Heart right ventricle (tissue), 16 donors: ENCODE measurements at regions not wholly inside any gene's neighbourhood (a gene's known extent, or its start where the extent isn't known, plus 50 kb on each side); places are given as distances from the start of the nearest gene placed in this dataset.

Experiments used
- ATAC-seq, 8 donors: fragments of 200-7000 bp; cut with Tn5 transposase; one replicate each; pipeline ENCODE4 v1.9.1; 2020; ENCODE audit warnings: mild to moderate bottlenecking in 8 of 8, moderate library complexity in 8 of 8, moderate number of reproducible peaks in 1 of 8
- DNase-seq, 2 donors: peaks; one replicate each; pipeline ENCODE4 v3.0.0-alpha.2; 2020
- H3K27ac ChIP-seq, 10 donors: fragments of 200-600 bp; sonication (generic) in 2 of 10; one replicate each; pipeline versions ENCODE4 v1.5.0 to v1.8.0; 2020 to 2022; ENCODE audit warnings: mild to moderate bottlenecking in 3 of 10
- H3K27me3 ChIP-seq, 7 donors: fragments of 200-600 bp; one replicate each; pipeline ENCODE4 v1.8.0; 2021 to 2022; ENCODE audit warnings: mild to moderate bottlenecking in 2 of 7
- H3K36me3 ChIP-seq, 9 donors: fragments of 200-600 bp; sonication (generic) in 1 of 9; one replicate each; pipeline versions ENCODE4 v1.5.0 to v1.8.0; 2020 to 2022; ENCODE audit warnings: mild to moderate bottlenecking in 2 of 9
- H3K4me1 ChIP-seq, 9 donors: fragments of 200-600 bp; sonication (generic) in 1 of 9; one replicate each; pipeline versions ENCODE4 v1.5.0 to v1.8.0; 2020 to 2022; ENCODE audit warnings: mild to moderate bottlenecking in 4 of 9
- H3K4me3 ChIP-seq, 10 donors: fragments of 200-600 bp; sonication (generic) in 2 of 10; one replicate each; pipeline versions ENCODE4 v1.5.0 to v1.8.0; 2020 to 2022; ENCODE audit warnings: mild to moderate bottlenecking in 7 of 10, moderate library complexity in 2 of 10
- H3K9me3 ChIP-seq, 11 donors: fragments of 200-600 bp in 10 of 11; sonication (generic) in 2 of 11; one replicate each; pipeline versions ENCODE4 v1.5.0 to v1.8.0; 2013 to 2022; ENCODE audit warnings: mild to moderate bottlenecking in 2 of 11, control low read depth in 1 of 11, moderate library complexity in 1 of 11
- CTCF ChIP-seq, 9 donors: fragments of 200-600 bp; sonication (generic) in 2 of 9; IDR thresholded peaks; one replicate each; pipeline versions ENCODE4 v1.5.0 to v1.8.0; 2021 to 2022; ENCODE audit warnings: antibody characterized with exemption in 9 of 9, mild to moderate bottlenecking in 5 of 9, moderate library complexity in 1 of 9
- WGBS, 2 donors: extraction: QIAGEN DNeasy Blood & Tissue Kit; methylation state at CpG; one replicate each; pipeline ENCODE4 v1.1.7; 2013; ENCODE audit warnings: inconsistent platforms in 1 of 2; 5-methylcytosine and 5-hydroxymethylcytosine counted together
- intact Hi-C, 10 donors: fragments of 100-400 bp; cut with DNase I; formaldehyde crosslinking; loops; one replicate each; pipeline versions ENCODE4 v1.11.1 to v1.14.2; 2022
- donor health status: Arrhythmogenic right ventricular cardiomyopathy.
- donor health status: ischemic (EF 13 %, LVEDD 7.1; RV severe dilation, severe dysfunction).
- donor health status: healthy with polysubstance abuse.
- donor health status: DM: no; HTN: yes; CAD: no.
- donor health status: DM: no; HTN: no; CAD: no.
- donor health status: ischemic (EF 25% LVEDD 6.9; RV normal size, moderate dysfunction).
- donor health status: ischemic (EF 25% LVEDD 5.7; RV mildly dilated, moderate dysfunction).
- donor health status: healthy.
- donor health status: DM: yes; HTN: yes; CAD: no.
- donor health status: Ischemic cardiomyopathy.
- donor health status: ischemic (EF 35%, LVEDD 5.7; RV mildly dilated, moderate dysfunction).
- donor health status: nonischemic (EF 11% LVEDD 7.7; RV severe dilation, severe dysfunction).
- donor health status: DM: yes; HTN: yes; CAD: no.
- donor health status: PGD.
- donor health status: ischemic (EF 29% LVEDD 5.4; RV normal size, mild dysfunction).
- donor health status: nonischemic (EF 23%, LVEDD 6.1; RV moderate dilation, normal function).

- WGBS, 2 donors, result 72 to 79% methylated on average over 6 of the region's 6 CpGs
- DNase-seq (no peak), ATAC-seq (no peak)
- no peak for TF ChIP-seq CTCF (IDR thresholded peaks at IDR 0.05)
- H3K9me3 ChIP-seq, result no peaks in the 10 kb centered on the region
- H3K27ac ChIP-seq, result no peak overlapping the region
- H3K4me1 ChIP-seq, result peaks cover 0 to 12% (median 0%) of the 10 kb centered on the region in 9 donors
- H3K4me3 ChIP-seq, result no peak overlapping the region
- H3K36me3 ChIP-seq, result no peaks in the 10 kb centered on the region
- H3K27me3 ChIP-seq, result peaks cover 0 to 46% (median 20%) of the 10 kb centered on the region in 7 donors
- intact Hi-C loops, result no loop called here
These were observed 567.0 kb upstream of the CADM1 start for GRCh38 chr11:116071241-116071640.

GRCh38 chr11:116070520-116070919, 566.3 kb upstream of the CADM1 start:
- 38 to 41% methylated on average over 4 of the region's 4 CpGs for WGBS, 2 donors
- Histone ChIP-seq H3K4me3 (no peak overlapping the region), H3K27me3 (peaks cover 0 to 43% (median 17%) of the 10 kb centered on the region in 7 donors), H3K9me3 (no peaks in the 10 kb centered on the region), H3K36me3 (no peaks in the 10 kb centered on the region), H3K4me1 (peaks cover 0 to 12% (median 0%) of the 10 kb centered on the region in 9 donors), H3K27ac (no peak overlapping the region)
- intact Hi-C loops, result no loop called here
- no peak for TF ChIP-seq CTCF (IDR thresholded peaks at IDR 0.05)
- DNase-seq, result no peak
- ATAC-seq, result no peak

DNA sequence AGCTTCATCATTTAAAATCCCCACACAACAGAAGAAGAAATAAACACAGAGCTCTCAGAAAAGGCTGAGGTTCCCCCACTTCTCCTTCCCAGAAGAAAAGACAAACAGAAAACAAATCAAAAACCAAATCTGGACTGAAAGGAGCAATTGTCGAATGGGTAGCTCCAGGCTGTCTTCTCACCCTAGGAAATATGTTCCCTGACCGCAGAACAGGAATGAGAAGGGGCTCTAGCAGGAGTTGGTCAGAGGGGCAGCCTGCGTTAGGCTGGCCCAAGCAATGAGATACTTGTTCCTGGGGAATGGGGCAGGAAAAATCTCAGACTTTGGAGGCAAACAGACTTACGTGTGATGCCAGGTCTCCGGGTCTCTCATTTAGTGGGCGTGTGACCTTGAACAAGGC, 562.6 kb upstream of the CADM1 start:
- Histone ChIP-seq H3K4me1 (peaks cover 0 to 13% (median 4%) of the 10 kb centered on the region in 9 donors), H3K9me3 (no peaks in the 10 kb centered on the region), H3K27ac (no peak overlapping the region), H3K4me3 (no peak overlapping the region), H3K36me3 (no peaks in the 10 kb centered on the region), H3K27me3 (peaks cover 0 to 30% (median 4%) of the 10 kb centered on the region in 7 donors)
- intact Hi-C loops, result loop anchor here in 1 of 10 donors (5.0 kb wide), 1 partner anchor 619 kb away; no protein-coding TSS in a partner anchor
- WGBS, 2 donors, result 90 to 98% methylated on average over 6 of the region's 6 CpGs
- no peak for ATAC-seq
- no peak for TF ChIP-seq CTCF (IDR thresholded peaks at IDR 0.05)
- no peak for DNase-seq

DNA sequence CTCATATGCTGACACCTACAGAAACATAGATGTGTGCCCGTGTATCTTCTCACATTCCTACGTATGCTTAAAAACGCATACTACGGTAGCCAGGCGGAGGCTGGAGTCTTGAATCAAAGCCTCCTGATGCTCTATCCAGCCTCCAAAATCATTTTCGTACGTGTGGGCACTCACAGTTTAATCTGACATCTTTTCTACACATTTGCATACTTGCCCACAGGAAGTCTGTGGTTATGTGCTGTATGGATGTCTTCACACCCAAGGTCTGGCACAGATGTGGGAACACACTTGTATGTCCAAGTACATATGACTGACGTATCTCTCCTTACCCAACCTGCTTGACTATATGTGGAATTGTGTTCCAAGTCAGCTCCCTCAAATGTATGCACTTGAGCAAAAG, 561.8 kb upstream of the CADM1 start:
- no peak for ATAC-seq
- peaks cover 0 to 24% (median 0%) of the 10 kb centered on the region in 7 donors for H3K27me3 ChIP-seq
- no peak overlapping the region for H3K27ac ChIP-seq
- intact Hi-C loops, result loop anchor here in 1 of 10 donors (5.0 kb wide), 1 partner anchor 619 kb away; no protein-coding TSS in a partner anchor
- WGBS, 2 donors, result 92 to 93% methylated on average over 8 of the region's 8 CpGs
- no peaks in the 10 kb centered on the region for H3K36me3 ChIP-seq
- no peak for TF ChIP-seq CTCF (IDR thresholded peaks at IDR 0.05)
- peaks cover 0 to 13% (median 4%) of the 10 kb centered on the region in 9 donors for H3K4me1 ChIP-seq
- no peak for DNase-seq
- H3K9me3 ChIP-seq, result no peaks in the 10 kb centered on the region
- H3K4me3 ChIP-seq, result no peak overlapping the region
